A673 (cell line): ENCODE measurements at regions not wholly inside any gene's neighbourhood (a gene's known extent, or its start where the extent isn't known, plus 50 kb on each side); places are given as distances from the start of the nearest gene placed in this dataset.

ENCODE experiments used
- EZH2 ChIP-seq: fragments of 200-600 bp; sonication (generic); IDR thresholded peaks from 2 replicates; pipeline ENCODE4 v1.6.1; 2017; ENCODE audit warnings: borderline replicate concordance, low read depth, mild to moderate bottlenecking, mixed read lengths, antibody characterized with exemption, low read length; ENCODE audit not compliant: poor library complexity, severe bottlenecking
- TF ChIP-seq, protein P1 (sequence below): fragments of 300-800, 200-600 bp; sonication (generic); conservative IDR thresholded peaks from 2 replicates; pipeline ENCODE4 v1.5.1; 2017; ENCODE audit warnings: low read depth, mild to moderate bottlenecking, antibody characterized with exemption, low read length, moderate library complexity, mixed read lengths

DNA sequence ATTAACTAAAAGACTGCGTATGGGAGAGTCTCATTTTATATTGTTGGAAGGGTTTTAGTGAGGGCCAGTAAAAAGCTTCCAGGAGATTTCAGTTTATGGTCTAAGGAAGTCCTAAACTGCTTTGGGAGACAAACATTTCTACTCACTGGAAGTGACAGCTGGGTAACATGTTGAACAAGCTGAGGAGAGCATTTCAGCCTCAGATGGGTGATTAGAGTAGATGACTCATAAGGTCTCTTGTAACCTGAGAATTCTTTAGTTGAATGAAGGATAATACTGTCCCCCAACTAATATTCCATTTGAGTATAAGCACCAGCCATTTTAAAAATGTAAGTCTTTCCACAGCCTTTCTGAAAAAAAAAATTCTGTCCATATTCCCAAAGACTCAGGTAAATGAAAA, 218.0 kb upstream of the C9orf72 start:
- TF ChIP-seq, protein P1, sequence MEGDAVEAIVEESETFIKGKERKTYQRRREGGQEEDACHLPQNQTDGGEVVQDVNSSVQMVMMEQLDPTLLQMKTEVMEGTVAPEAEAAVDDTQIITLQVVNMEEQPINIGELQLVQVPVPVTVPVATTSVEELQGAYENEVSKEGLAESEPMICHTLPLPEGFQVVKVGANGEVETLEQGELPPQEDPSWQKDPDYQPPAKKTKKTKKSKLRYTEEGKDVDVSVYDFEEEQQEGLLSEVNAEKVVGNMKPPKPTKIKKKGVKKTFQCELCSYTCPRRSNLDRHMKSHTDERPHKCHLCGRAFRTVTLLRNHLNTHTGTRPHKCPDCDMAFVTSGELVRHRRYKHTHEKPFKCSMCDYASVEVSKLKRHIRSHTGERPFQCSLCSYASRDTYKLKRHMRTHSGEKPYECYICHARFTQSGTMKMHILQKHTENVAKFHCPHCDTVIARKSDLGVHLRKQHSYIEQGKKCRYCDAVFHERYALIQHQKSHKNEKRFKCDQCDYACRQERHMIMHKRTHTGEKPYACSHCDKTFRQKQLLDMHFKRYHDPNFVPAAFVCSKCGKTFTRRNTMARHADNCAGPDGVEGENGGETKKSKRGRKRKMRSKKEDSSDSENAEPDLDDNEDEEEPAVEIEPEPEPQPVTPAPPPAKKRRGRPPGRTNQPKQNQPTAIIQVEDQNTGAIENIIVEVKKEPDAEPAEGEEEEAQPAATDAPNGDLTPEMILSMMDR: no peak
- TF ChIP-seq EZH2: no peak
